Inflammatory macrophage treated with lipopolysaccharide for 1 hour (primary cell): ENCODE measurements at regions not wholly inside any gene's neighbourhood (a gene's known extent, or its start where the extent isn't known, plus 50 kb on each side); places are given as distances from the start of the nearest gene placed in this dataset.

Experiments
- DNase-seq, 2 donors: peaks; one replicate each; pipeline ENCODE4 v3.0.0-alpha.2; 2020 to 2022

- DNase-seq = no peak
Measured at GRCh38 chr21:24076179-24076578, 1531.1 kb downstream of the MRPL39 start.

DNA sequence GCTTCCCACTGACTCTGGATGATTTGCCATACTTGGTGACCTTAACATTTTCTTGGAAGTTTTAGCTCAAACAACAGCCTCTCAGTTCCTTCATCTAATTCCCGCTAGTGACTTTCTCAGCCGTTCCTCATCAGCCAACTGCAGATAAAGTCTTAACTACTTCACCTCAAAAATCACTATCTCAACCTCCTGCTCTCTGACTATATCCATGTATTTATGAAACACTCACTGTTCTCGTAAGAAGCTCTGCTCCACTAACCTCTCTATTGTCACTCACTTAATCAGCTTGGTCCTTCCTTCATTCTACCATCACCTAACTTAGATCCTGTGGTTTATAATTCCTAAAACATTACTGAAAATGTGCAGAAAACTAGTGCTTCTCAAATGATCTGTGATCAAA lies 1551.6 kb downstream of the MRPL39 start:
- no peak for DNase-seq

GRCh38 chr21:24050231-24050630 lies 1557.0 kb downstream of the MRPL39 start:
- DNase-seq = peak; percentile 7 to 26

DNA sequence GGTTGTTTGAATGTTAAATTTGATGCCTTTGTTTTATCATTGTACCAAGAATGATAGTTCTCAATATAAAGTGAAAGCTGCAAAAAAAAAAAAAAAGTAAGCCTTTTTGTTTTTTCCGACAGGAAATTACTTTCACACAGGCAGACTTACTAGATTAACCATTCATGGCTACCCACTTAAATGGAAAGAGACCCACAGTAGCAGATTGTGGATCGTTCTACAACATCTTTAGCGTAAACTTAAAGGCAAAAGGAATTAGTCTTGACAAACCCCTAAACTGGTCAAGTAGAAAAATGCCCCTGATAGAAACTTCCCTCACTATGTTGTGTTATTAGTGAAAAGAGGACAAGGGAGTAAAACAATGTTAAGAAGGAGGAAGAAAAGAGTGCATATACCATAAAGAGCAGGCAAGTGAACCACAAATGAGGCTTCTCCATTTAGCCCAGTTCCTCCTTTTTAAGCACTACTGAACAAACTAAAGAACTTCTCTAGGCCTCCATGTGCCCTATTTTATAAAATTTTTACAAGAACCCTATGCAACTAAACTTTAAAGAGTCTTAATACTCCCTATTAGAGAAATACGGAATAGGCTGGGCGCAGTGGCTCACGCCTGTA lies 1560.3 kb downstream of the MRPL39 start:
- no peak for DNase-seq

- DNase-seq = peak; percentile 25 to 58
Measured at GRCh38 chr21:24045775-24046215, 1561.5 kb downstream of the MRPL39 start.

- DNase-seq = no peak
Measured at GRCh38 chr21:24045373-24045772, 1561.9 kb downstream of the MRPL39 start.

GRCh38 chr21:24042687-24043086 lies 1564.6 kb downstream of the MRPL39 start:
- DNase-seq = no peak

DNA sequence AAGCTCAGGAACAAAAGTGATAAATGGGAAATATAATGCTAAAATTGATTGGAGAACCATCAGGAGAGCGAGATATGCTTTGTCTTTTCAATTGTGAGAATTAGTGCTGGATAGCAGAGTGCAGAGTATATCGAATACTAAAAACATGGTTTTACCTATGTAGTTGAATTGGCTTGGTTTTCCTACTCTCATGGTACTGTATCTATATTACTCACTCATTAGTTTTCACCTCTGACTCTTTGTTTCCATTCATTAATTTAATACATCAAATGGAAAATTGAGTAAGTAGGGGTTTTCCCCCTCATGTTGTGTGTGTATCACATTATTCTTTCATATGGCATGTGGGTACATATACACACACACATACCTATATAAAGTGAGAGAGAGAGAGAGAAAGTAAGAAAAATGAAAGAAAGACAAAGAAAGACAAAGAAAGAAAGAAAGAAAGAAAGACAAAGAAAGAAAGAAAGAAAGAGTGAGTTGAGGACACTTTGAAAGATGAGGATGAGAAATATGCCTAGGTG lies 1574.5 kb downstream of the MRPL39 start:
- DNase-seq = no peak

DNA sequence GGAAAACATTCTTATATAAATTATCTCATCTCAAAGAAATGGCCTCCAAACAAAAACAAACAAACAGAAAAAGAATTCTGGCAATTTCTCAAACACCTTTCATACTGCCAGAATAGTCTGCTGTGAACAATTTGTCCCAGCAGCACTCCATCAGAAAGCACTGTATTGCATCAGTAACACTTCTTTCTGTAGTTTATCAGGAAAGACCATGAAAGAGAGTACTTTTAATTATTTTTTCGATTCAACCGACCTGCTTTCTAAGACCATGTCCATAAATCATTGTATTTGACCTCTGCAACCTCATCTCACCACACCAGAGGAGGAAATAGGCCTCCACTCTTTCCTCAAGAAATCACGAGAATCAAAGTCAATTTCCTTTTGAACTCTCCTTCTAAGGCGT lies 1579.9 kb downstream of the MRPL39 start:
- DNase-seq = no peak

GRCh38 chr21:24025101-24025500 lies 1582.2 kb downstream of the MRPL39 start:
- no peak for DNase-seq

GRCh38 chr21:24023936-24024335 lies 1583.3 kb downstream of the MRPL39 start:
- no peak for DNase-seq

- DNase-seq = no peak
Measured at GRCh38 chr21:24023402-24023801, 1583.9 kb downstream of the MRPL39 start.

- DNase-seq = peak in 1 of 2 donors; percentile 3
Measured at GRCh38 chr21:24014381-24014780, 1592.9 kb downstream of the MRPL39 start.

DNA sequence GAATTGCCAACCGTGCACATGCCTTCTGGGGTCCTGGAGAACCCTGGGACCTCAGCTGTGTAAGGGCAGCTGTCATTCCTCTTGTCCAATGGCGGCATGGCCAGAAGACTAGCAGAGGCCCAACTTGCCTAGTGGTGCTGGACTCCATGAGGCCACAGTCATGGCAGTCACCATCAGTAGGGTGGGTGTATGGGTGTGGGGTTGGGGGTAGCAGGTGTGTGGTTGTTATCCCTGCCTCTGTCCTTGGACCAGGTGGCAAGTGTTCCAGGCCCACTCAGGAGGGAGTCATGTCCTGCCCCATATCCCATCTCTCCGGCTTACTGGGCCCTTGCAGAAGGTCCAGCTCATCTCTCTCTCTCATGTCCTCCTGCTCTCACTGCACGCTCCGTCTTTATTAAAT lies 1596.2 kb downstream of the MRPL39 start:
- no peak for DNase-seq

- DNase-seq = no peak
Measured at GRCh38 chr21:24007592-24007991, 1599.7 kb downstream of the MRPL39 start.

DNA sequence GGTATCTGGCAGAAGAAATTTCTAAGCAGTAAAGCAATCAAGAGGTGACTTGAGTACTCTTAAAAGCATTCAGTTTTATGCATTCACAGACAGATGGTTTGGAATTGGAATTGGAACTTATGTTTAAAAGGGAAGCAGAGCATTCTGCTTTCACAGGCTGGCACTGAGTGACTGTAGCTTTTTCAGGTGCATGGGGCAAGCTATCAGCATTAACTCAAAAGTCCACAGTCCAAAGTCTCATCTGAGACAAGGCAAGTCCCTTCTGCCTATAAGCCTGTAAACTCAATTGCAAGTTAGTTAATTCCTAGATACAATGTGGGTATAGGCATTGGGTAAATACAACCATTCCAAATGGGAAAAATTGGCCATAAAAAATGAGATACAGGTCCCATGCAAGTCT lies 1620.3 kb downstream of the MRPL39 start:
- no peak for DNase-seq

DNA sequence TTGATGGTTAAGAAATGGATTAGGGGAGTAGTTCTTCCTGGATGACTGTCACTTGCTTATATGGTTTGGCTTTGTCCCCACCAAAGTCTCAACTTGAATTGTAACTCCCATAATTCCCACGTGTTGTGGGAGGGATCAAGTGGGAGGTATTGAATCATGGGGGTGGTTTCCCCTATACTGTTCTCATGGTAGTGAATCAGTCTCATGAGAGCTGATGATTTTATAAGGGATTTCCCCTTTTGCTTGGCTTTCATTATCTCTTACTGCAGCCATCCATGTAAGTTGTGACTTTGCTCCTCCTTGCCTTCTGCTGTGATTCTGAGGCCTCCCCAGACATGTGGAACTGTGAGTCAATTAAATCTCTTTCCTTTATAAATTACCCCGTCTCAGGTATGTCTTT lies 1621.1 kb downstream of the MRPL39 start:
- peak; percentile 35 to 44 for DNase-seq

GRCh38 chr21:23982546-23982945 lies 1624.7 kb downstream of the MRPL39 start:
- no peak for DNase-seq

GRCh38 chr21:23977971-23978370 lies 1629.3 kb downstream of the MRPL39 start:
- DNase-seq = peak; percentile 53 to 77

DNA sequence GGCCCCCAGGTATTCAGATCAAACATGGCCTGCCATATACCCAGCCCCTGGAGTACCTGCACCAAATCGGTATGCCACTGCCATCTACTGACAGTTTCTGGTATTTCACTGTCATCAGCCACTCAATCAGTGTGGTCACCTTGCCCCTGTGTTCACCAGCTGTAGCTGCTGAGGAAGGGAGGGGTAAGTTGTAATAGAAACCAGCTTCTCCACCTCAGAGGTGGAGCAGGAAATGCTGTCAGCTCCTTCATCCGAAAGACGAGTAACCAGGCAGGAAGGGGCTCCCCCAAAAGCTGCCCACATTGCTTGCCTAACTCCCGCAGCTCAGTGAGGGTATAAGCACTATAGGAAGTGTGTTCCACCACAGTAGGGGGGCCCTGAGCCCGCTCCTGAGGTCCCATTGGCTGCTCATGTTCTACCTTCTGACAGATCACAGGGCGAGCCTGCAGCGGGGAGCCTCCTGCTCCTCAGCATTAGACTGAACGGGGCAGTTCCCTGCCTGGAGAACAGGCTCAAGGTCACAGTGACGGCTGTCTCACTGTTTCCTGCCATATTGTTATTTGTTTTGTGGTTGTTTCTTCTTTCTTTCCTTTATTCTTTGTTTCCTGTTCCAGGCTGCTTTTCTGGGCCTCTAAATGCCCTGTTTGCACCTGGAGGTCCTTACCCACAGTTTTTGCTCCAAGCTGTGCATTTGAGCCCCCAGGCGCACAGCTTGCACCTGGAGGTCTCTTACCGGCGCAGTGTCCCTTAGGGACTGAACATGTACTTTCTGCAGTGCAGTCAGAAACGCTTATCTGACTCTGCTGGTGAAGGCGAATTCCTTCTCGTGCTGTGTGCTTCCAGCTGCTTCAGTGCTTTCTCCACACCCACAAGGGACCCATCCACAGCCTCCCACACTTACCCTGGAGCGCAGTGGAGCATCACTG lies 1638.3 kb downstream of the MRPL39 start:
- DNase-seq = peak; percentile 18 to 78

DNA sequence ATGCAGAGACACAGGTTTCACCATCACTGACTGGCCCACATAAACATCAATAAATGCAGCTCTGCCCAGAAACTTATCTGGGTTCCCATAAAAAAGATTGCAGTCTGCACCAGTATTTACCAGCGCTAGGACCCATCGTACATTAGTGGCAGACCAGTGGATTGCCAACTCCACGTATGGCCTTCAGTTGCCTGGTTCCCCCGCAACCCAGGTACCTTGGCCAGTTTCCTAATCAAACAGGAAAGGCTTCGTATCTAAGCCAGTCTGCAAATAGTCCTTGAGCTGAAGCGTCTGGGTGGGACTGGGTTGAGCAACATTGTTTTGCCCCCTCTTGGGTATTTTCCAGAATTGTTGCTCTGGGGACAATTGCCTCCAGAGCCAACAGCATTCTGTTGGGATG lies 1639.3 kb downstream of the MRPL39 start:
- DNase-seq = no peak

DNA sequence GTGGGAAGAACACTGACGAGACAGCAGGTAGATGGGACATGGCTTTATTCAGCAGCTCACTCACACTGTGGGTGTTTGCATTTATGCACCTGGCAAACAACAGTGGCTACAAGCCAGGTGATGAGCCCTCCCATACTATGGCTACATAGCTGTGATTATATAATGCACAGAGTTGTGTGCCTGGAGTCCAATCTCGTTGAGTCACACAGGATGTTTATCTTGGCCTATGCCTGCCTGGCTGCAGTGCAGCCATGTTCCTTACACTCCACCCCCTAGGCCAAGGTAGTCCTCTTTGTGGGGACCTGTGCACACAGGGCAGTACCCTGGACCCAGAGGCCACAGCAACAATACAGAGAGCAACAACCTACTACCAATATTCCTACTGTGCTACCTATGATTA lies 1643.8 kb downstream of the MRPL39 start:
- no peak for DNase-seq

GRCh38 chr21:23960769-23961168 lies 1646.5 kb downstream of the MRPL39 start:
- DNase-seq = peak in 1 of 2 donors; percentile 3
